KMS-11 (cell line): ENCODE measurements at regions not wholly inside any gene's neighbourhood (a gene's known extent, or its start where the extent isn't known, plus 50 kb on each side); places are given as distances from the start of the nearest gene placed in this dataset.
A peak's percentile ranks its signal among the peaks of the same experiment; 100 is the strongest.

Experiments
- H2AFZ ChIP-seq: fragments of 200-600 bp; sonication (generic); 2 replicates; pipeline ENCODE4 v1.6.1; 2016; ENCODE audit warnings: antibody characterized with exemption, mixed run types, low read depth
- H3K27ac ChIP-seq: fragments of 200-600 bp; sonication (generic); 2 replicates; pipeline ENCODE4 v1.6.1; 2016; ENCODE audit warnings: mild to moderate bottlenecking, mixed run types
- H3K27me3 ChIP-seq: fragments of 200-600 bp; sonication (generic); 2 replicates; pipeline ENCODE4 v1.6.1; 2017; ENCODE audit warnings: mild to moderate bottlenecking, low read depth, mixed run types, moderate library complexity; ENCODE audit not compliant: insufficient read depth
- H3K36me3 ChIP-seq: fragments of 200-600 bp; sonication (generic); 2 replicates; pipeline ENCODE4 v1.6.1; 2017; ENCODE audit warnings: mild to moderate bottlenecking, mixed run types; ENCODE audit not compliant: insufficient read depth
- H3K4me1 ChIP-seq: fragments of 200-600 bp; sonication (generic); 2 replicates; pipeline ENCODE4 v1.6.1; 2016; ENCODE audit warnings: mild to moderate bottlenecking, low read depth, mixed run types; ENCODE audit not compliant: poor library complexity, severe bottlenecking
- H3K4me2 ChIP-seq: fragments of 200-600 bp; sonication (generic); 2 replicates; pipeline ENCODE4 v1.7.0; 2016; ENCODE audit warnings: mild to moderate bottlenecking, mixed run types
- H3K4me3 ChIP-seq: fragments of 200-600 bp; sonication (generic); IDR thresholded peaks from 2 replicates; pipeline ENCODE4 v1.6.1; 2017; ENCODE audit warnings: low read depth, low read length, mixed read lengths; ENCODE audit not compliant: insufficient read depth
- H3K79me2 ChIP-seq: fragments of 200-600 bp; sonication (generic); 2 replicates; pipeline ENCODE4 v1.6.1; 2016; ENCODE audit warnings: low read depth, mixed run types; ENCODE audit not compliant: insufficient read depth
- H3K9ac ChIP-seq: fragments of 200-600 bp; sonication (generic); 2 replicates; pipeline ENCODE4 v1.6.1; 2016; ENCODE audit warnings: mild to moderate bottlenecking, mixed run types
- H4K20me1 ChIP-seq: fragments of 200-600 bp; sonication (generic); 2 replicates; pipeline ENCODE4 v1.6.1; 2016; ENCODE audit warnings: mild to moderate bottlenecking, mixed run types; ENCODE audit not compliant: insufficient read depth
- CTCF ChIP-seq: fragments of 200-600 bp; sonication (generic); conservative IDR thresholded peaks from 2 replicates; pipeline ENCODE4 v1.6.1; 2017; ENCODE audit warnings: low read depth, mild to moderate bottlenecking, antibody characterized with exemption, low read length, moderate library complexity, mixed read lengths

GRCh38 chr7:9091282-9091681, 657.9 kb downstream of the NXPH1 start:
- H2AFZ ChIP-seq: peak overlapping the region; percentile 32; the same call in 1 of the 2 replicates
- peaks cover 12% of the 10 kb centered on the region for H3K4me1 ChIP-seq

GRCh38 chr7:9097565-9098060, 664.2 kb downstream of the NXPH1 start:
- Histone ChIP-seq H3K9ac (no peak overlapping the region), H3K4me3 (no peak overlapping the region), H3K4me2 (no peak overlapping the region), H3K79me2 (no peaks in the 10 kb centered on the region), H4K20me1 (no peaks in the 10 kb centered on the region), H3K27ac (no peak overlapping the region), H3K4me1 (no peaks in the 10 kb centered on the region), H3K27me3 (no peaks in the 10 kb centered on the region), H2AFZ (no peak overlapping the region), H3K36me3 (no peaks in the 10 kb centered on the region)
- no peak for TF ChIP-seq CTCF

More at GRCh38 chr7:9091282-9091681, 657.9 kb downstream of the NXPH1 start:
- H3K79me2 ChIP-seq: no peaks in the 10 kb centered on the region
- TF ChIP-seq CTCF: peak; percentile 81
- H3K9ac ChIP-seq: no peak overlapping the region
- no peak overlapping the region; the same call in 1 of the 2 replicates for H3K4me2 ChIP-seq
- no peak overlapping the region for H3K27ac ChIP-seq
- no peaks in the 10 kb centered on the region for H3K27me3 ChIP-seq
- H4K20me1 ChIP-seq: no peaks in the 10 kb centered on the region
- no peak overlapping the region for H3K4me3 ChIP-seq
- no peaks in the 10 kb centered on the region for H3K36me3 ChIP-seq

- Histone ChIP-seq H3K4me1 (no peaks in the 10 kb centered on the region), H3K79me2 (no peaks in the 10 kb centered on the region), H3K4me3 (no peak overlapping the region), H3K36me3 (no peaks in the 10 kb centered on the region), H3K27ac (no peak overlapping the region), H3K27me3 (no peaks in the 10 kb centered on the region), H3K4me2 (no peak overlapping the region), H4K20me1 (no peaks in the 10 kb centered on the region), H3K9ac (no peak overlapping the region), H2AFZ (no peak overlapping the region)
- TF ChIP-seq CTCF: no peak
Observed at GRCh38 chr7:9100289-9100688, 666.9 kb downstream of the NXPH1 start.

GRCh38 chr7:9102846-9103245, 669.4 kb downstream of the NXPH1 start:
- Histone ChIP-seq H4K20me1 (no peaks in the 10 kb centered on the region), H3K27me3 (no peaks in the 10 kb centered on the region), H3K36me3 (no peaks in the 10 kb centered on the region), H2AFZ (no peak overlapping the region), H3K4me1 (no peaks in the 10 kb centered on the region), H3K79me2 (no peaks in the 10 kb centered on the region), H3K27ac (no peak overlapping the region), H3K4me3 (no peak overlapping the region), H3K9ac (no peak overlapping the region), H3K4me2 (no peak overlapping the region)
- no peak for TF ChIP-seq CTCF
